ENCODE measurements at regions not wholly inside any gene's neighbourhood (a gene's known extent, or its start where the extent isn't known, plus 50 kb on each side); places are given as distances from the start of the nearest gene placed in this dataset.
"Not testable (repeated sequence)": the region's sequence is repeated elsewhere in the genome, so short reads cannot be mapped to it uniquely, and the experiment has no call there.

GRCh38 chrX:7515681-7516413 lies 327.1 kb upstream of the VCX start:
- DNase-seq, result no peak

GRCh38 chrX:7514871-7515599 lies 327.9 kb upstream of the VCX start:
- no peak for DNase-seq

GRCh38 chrX:7512845-7513244 lies 330.1 kb upstream of the VCX start:
- DNase-seq, result no peak

GRCh38 chrX:7503251-7503650 lies 339.7 kb upstream of the VCX start:
- DNase-seq, result no peak

- no peak for DNase-seq
Measured at GRCh38 chrX:7500386-7500785, 342.6 kb upstream of the VCX start.

- DNase-seq, result no peak
Measured at GRCh38 chrX:7486505-7486904, 338.6 kb upstream of the PUDP start.

GRCh38 chrX:7485061-7485460 lies 337.1 kb upstream of the PUDP start:
- no peak for DNase-seq

GRCh38 chrX:7480721-7481120 lies 332.8 kb upstream of the PUDP start:
- no peak for DNase-seq

- no peak for DNase-seq
Measured at GRCh38 chrX:7462110-7462509, 314.2 kb upstream of the PUDP start.

GRCh38 chrX:7461051-7461450 lies 313.1 kb upstream of the PUDP start:
- not testable (repeated sequence) for DNase-seq

- no peak for DNase-seq
Measured at GRCh38 chrX:7447801-7448499, 300.0 kb upstream of the PUDP start.

GRCh38 chrX:7446815-7447214 lies 298.9 kb upstream of the PUDP start:
- no peak for DNase-seq

GRCh38 chrX:7444967-7445366 lies 297.0 kb upstream of the PUDP start:
- DNase-seq, result no peak

- no peak for DNase-seq
Measured at GRCh38 chrX:7441586-7441985, 293.6 kb upstream of the PUDP start.

GRCh38 chrX:7435822-7436221 lies 287.9 kb upstream of the PUDP start:
- no peak for DNase-seq

GRCh38 chrX:7432901-7433300 lies 284.9 kb upstream of the PUDP start:
- DNase-seq, result no peak

- DNase-seq, result no peak
Measured at GRCh38 chrX:7420717-7421116, 272.8 kb upstream of the PUDP start.

GRCh38 chrX:7414753-7415152 lies 266.8 kb upstream of the PUDP start:
- DNase-seq, result no peak

GRCh38 chrX:7412840-7413239 lies 264.9 kb upstream of the PUDP start:
- DNase-seq, result no peak

GRCh38 chrX:7409866-7410265 lies 261.9 kb upstream of the PUDP start:
- no peak for DNase-seq

- DNase-seq, result no peak
Measured at GRCh38 chrX:7399373-7399772, 251.4 kb upstream of the PUDP start.

- no peak for DNase-seq
Measured at GRCh38 chrX:7390441-7390840, 242.5 kb upstream of the PUDP start.

GRCh38 chrX:7389576-7389975 lies 241.6 kb upstream of the PUDP start:
- DNase-seq, result no peak

GRCh38 chrX:7385131-7385530 lies 237.2 kb upstream of the PUDP start:
- DNase-seq, result no peak
